Astrocyte (in vitro differentiated cells and primary cell): ENCODE measurements at regions not wholly inside any gene's neighbourhood (a gene's known extent, or its start where the extent isn't known, plus 50 kb on each side); places are given as distances from the start of the nearest gene placed in this dataset.

Experiments
- EZH2 ChIP-seq: IDR thresholded peaks from 2 replicates; pipeline ENCODE4 v1.6.1; 2012; ENCODE audit warnings: mild to moderate bottlenecking, low read length, inconsistent platforms; ENCODE audit not compliant: insufficient read depth
- TF ChIP-seq, protein P1 (sequence below): IDR thresholded peaks from 2 replicates; pipeline ENCODE4 v1.5.1; 2011; ENCODE audit warnings: low read depth, mild to moderate bottlenecking, inconsistent platforms, low read length, moderate library complexity; ENCODE audit not compliant: insufficient read depth

DNA sequence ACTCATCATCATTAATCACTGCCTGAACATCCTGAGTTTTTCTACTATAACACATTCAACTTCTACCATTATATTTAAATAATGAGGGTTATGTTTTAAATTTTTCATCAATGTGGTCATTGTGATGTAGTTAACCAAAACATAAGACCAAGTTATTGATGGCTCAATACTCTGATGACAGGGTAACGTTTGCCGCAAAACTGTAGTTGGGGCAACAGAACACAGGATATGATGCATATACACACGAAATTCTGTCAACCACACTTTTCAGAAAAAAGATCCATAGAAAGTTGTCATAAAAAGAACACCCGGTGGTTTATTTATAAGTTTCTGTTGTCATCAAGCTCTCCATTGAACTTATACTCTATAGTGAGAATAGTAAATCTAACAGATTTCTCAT is 121.7 kb upstream of the COL11A1 start:
- no peak for TF ChIP-seq EZH2
- TF ChIP-seq, protein P1, sequence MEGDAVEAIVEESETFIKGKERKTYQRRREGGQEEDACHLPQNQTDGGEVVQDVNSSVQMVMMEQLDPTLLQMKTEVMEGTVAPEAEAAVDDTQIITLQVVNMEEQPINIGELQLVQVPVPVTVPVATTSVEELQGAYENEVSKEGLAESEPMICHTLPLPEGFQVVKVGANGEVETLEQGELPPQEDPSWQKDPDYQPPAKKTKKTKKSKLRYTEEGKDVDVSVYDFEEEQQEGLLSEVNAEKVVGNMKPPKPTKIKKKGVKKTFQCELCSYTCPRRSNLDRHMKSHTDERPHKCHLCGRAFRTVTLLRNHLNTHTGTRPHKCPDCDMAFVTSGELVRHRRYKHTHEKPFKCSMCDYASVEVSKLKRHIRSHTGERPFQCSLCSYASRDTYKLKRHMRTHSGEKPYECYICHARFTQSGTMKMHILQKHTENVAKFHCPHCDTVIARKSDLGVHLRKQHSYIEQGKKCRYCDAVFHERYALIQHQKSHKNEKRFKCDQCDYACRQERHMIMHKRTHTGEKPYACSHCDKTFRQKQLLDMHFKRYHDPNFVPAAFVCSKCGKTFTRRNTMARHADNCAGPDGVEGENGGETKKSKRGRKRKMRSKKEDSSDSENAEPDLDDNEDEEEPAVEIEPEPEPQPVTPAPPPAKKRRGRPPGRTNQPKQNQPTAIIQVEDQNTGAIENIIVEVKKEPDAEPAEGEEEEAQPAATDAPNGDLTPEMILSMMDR, result no peak
